SK-N-SH (cell line): ENCODE measurements at regions not wholly inside any gene's neighbourhood (a gene's known extent, or its start where the extent isn't known, plus 50 kb on each side); places are given as distances from the start of the nearest gene placed in this dataset.

Experiments
- CTCF ChIA-PET: fragments of 300-600, 350-600 bp; formaldehyde crosslinking; extraction: SDS; loops from one replicate; lab custom pipeline; 2021; lab: Yijun Ruan, JAX
- POLR2A ChIA-PET: fragments of 350-600 bp; sonication (Branson Sonifier 250); formaldehyde crosslinking; extraction: SDS; loops from one replicate; lab custom pipeline; 2020; ENCODE audit warnings: antibody characterized with exemption, inconsistent platforms; lab: Yijun Ruan, JAX
- DNase-seq: peaks from one replicate; pipeline ENCODE4 v3.0.0; 2012
- H2AFZ ChIP-seq: fragments of 200-600 bp; sonication (generic); 2 replicates; pipeline ENCODE4 v1.8.1; 2016; ENCODE audit warnings: antibody characterized with exemption, mild to moderate bottlenecking, low read depth
- H3F3A ChIP-seq: fragments of 200-600 bp; sonication (generic); replicated peaks from 2 replicates; pipeline ENCODE3; 2016; ENCODE audit warnings: antibody characterized with exemption, mild to moderate bottlenecking; ENCODE audit not compliant: insufficient read depth
- H3K27ac ChIP-seq, 2 experiments: fragments of 200-500 bp in 1 of 2; fragments of 200-600 bp in 1 of 2; sonication (Bioruptor generic) in 1 of 2; sonication (generic), shearing (Covaris generic) in 1 of 2; 2 replicates each; pipeline versions ENCODE4 v1.5.1 to v1.6.1; 2014 to 2016; ENCODE audit warnings: low read depth in 2 of 2, inconsistent platforms in 1 of 2, low read length in 1 of 2, mild to moderate bottlenecking in 1 of 2, mixed read lengths in 1 of 2
- H3K27me3 ChIP-seq: fragments of 200-600 bp; sonication (generic), shearing (Covaris generic); 2 replicates; pipeline ENCODE4 v1.6.1; 2016; ENCODE audit warnings: mixed run types; ENCODE audit not compliant: insufficient read depth
- H3K36me3 ChIP-seq, 2 experiments: fragments of 200-500 bp in 1 of 2; fragments of 200-600 bp in 1 of 2; sonication (Bioruptor generic) in 1 of 2; sonication (generic) in 1 of 2; replicated peaks in 1 of 2; 2 replicates each; pipeline versions ENCODE3 to v1.5.1; 2014 to 2016; ENCODE audit warnings: low read length in 1 of 2, mild to moderate bottlenecking in 1 of 2; ENCODE audit not compliant: insufficient read depth in 2 of 2, control insufficient read depth in 1 of 2
- H3K4me1 ChIP-seq, 2 experiments: fragments of 200-500 bp in 1 of 2; fragments of 200-600 bp in 1 of 2; sonication (Bioruptor generic) in 1 of 2; sonication (generic), shearing (Covaris generic) in 1 of 2; 2 replicates each; pipeline versions ENCODE4 v1.5.1 to v1.6.1; 2014 to 2016; ENCODE audit warnings: low read depth in 1 of 2, low read length in 1 of 2, mixed run types in 1 of 2; ENCODE audit not compliant: insufficient read depth in 2 of 2, control insufficient read depth in 1 of 2
- H3K4me2 ChIP-seq: fragments of 200-600 bp; sonication (generic), shearing (Covaris generic); 2 replicates; pipeline ENCODE4 v1.6.1; 2017; ENCODE audit warnings: mixed run types
- H3K4me3 ChIP-seq, 2 experiments: fragments of 200-500 bp in 1 of 2; fragments of 200-600 bp in 1 of 2; sonication (Bioruptor generic) in 1 of 2; sonication (generic), shearing (Covaris generic) in 1 of 2; 2 replicates each; pipeline versions ENCODE4 v1.5.1 to v1.8.1; 2014 to 2016; ENCODE audit warnings: low read depth in 2 of 2, inconsistent platforms in 1 of 2, low read length in 1 of 2, mild to moderate bottlenecking in 1 of 2, mixed read lengths in 1 of 2, moderate library complexity in 1 of 2
- H3K79me2 ChIP-seq: fragments of 200-600 bp; sonication (generic); 2 replicates; pipeline ENCODE4 v1.8.1; 2017; ENCODE audit warnings: mild to moderate bottlenecking; ENCODE audit not compliant: insufficient read depth
- H3K9ac ChIP-seq: fragments of 200-600 bp; sonication (generic); 2 replicates; pipeline ENCODE4 v1.6.1; 2017; ENCODE audit warnings: mixed run types
- H3K9me2 ChIP-seq: fragments of 200-600 bp; sonication (generic); 2 replicates; pipeline ENCODE4 v1.6.1; 2017; ENCODE audit warnings: mixed run types
- H3K9me3 ChIP-seq: fragments of 200-600 bp; sonication (generic); 2 replicates; pipeline ENCODE4 v1.6.1; 2017; ENCODE audit warnings: mixed run types, mild to moderate bottlenecking, moderate library complexity
- H4K20me1 ChIP-seq: fragments of 200-600 bp; sonication (generic); 2 replicates; pipeline ENCODE4 v1.6.1; 2017; ENCODE audit warnings: mild to moderate bottlenecking, mixed run types; ENCODE audit not compliant: insufficient read depth
- ELF1 ChIP-seq: IDR thresholded peaks from 2 replicates; pipeline ENCODE4 v1.4.0; 2012
- EP300 ChIP-seq, 2 experiments: IDR thresholded peaks; 2 replicates each; pipeline versions ENCODE4 v1.4.0 to v1.6.1; 2012; ENCODE audit warnings: borderline replicate concordance in 1 of 2, low read depth in 1 of 2, low read length in 1 of 2
- FOXJ3 ChIP-seq: sonication (generic); formaldehyde crosslinking; IDR thresholded peaks from 2 replicates; pipeline ENCODE4 v1.5.1; 2020; ENCODE audit warnings: mild to moderate bottlenecking, missing genetic modification reagents
- FOXM1 ChIP-seq: IDR thresholded peaks from 2 replicates; pipeline ENCODE4 v1.4.0; 2012; ENCODE audit warnings: low read depth, mild to moderate bottlenecking
- GATA2 ChIP-seq: sonication (generic); formaldehyde crosslinking; IDR thresholded peaks from 2 replicates; pipeline ENCODE4 v1.5.0; 2020; ENCODE audit warnings: mild to moderate bottlenecking, missing genetic modification reagents
- IRF3 ChIP-seq: fragments of 150-350 bp; IDR thresholded peaks from 2 replicates; pipeline ENCODE4 v1.6.1; 2016; ENCODE audit warnings: mild to moderate bottlenecking, low read depth, low read length
- JUND ChIP-seq: IDR thresholded peaks from 2 replicates; pipeline ENCODE4 v1.4.0; 2012
- MEF2A ChIP-seq: IDR thresholded peaks from 2 replicates; pipeline ENCODE4 v1.4.0; 2012; ENCODE audit warnings: low read depth, borderline replicate concordance
- POLR2AphosphoS5 ChIP-seq: IDR thresholded peaks from 2 replicates; pipeline ENCODE4 v1.6.1; 2012; ENCODE audit warnings: low read depth, low read length
- RCOR1 ChIP-seq: fragments of 150-350 bp; IDR thresholded peaks from 2 replicates; pipeline ENCODE4 v1.6.1; 2017; ENCODE audit warnings: antibody characterized with exemption, low read length
- RFX5 ChIP-seq: IDR thresholded peaks from 2 replicates; pipeline ENCODE4 v1.6.1; 2012; ENCODE audit warnings: mild to moderate bottlenecking, improper control_type of control experiment, low read length
- RXRA ChIP-seq: IDR thresholded peaks from 2 replicates; pipeline ENCODE4 v1.4.0; 2012; ENCODE audit warnings: low read depth, mild to moderate bottlenecking, borderline replicate concordance
- SIN3A ChIP-seq: IDR thresholded peaks from 2 replicates; pipeline ENCODE4 v1.6.1; 2012; ENCODE audit warnings: low read depth, mild to moderate bottlenecking, low read length, moderate library complexity, borderline replicate concordance
- TAF1 ChIP-seq: IDR thresholded peaks from 2 replicates; pipeline ENCODE4 v1.6.1; 2012; ENCODE audit warnings: low read depth, mild to moderate bottlenecking, low read length, moderate library complexity, borderline replicate concordance
- TEAD4 ChIP-seq: IDR thresholded peaks from 2 replicates; pipeline ENCODE4 v1.4.0; 2012; ENCODE audit warnings: mild to moderate bottlenecking, borderline replicate concordance; ENCODE audit not compliant: insufficient read depth
- USF1 ChIP-seq: IDR thresholded peaks from 2 replicates; pipeline ENCODE4 v1.4.0; 2012; ENCODE audit warnings: low read depth, borderline replicate concordance
- YY1 ChIP-seq: IDR thresholded peaks from 2 replicates; pipeline ENCODE4 v1.4.0; 2012; ENCODE audit warnings: low read depth, mild to moderate bottlenecking
- ZBTB33 ChIP-seq: IDR thresholded peaks from 2 replicates; pipeline ENCODE4 v1.4.0; 2012; ENCODE audit warnings: low read depth, borderline replicate concordance
- WGBS: methylation state at CpG from one replicate; pipeline ENCODE4 v1.1.6; 2017; ENCODE audit warnings: low lambda C conversion rate; 5-methylcytosine and 5-hydroxymethylcytosine counted together
- TF ChIP-seq, protein P1 (sequence below): IDR thresholded peaks from 2 replicates; pipeline ENCODE4; 2012

- peaks cover 37% of the 10 kb centered on the region for H3F3A ChIP-seq
- WGBS = 95% methylated on average over 4 of the region's 4 CpGs
- no peak overlapping the region for H3K4me2 ChIP-seq
- H3K9ac ChIP-seq = no peak overlapping the region
- H3K4me1 ChIP-seq = peaks cover 4 to 22% of the 10 kb centered on the region in 2 experiments; a peak in 2 of 4 replicates
- no peaks in the 10 kb centered on the region for H4K20me1 ChIP-seq
- no peak overlapping the region for H3K4me3 ChIP-seq
- no peak overlapping the region for H2AFZ ChIP-seq
- CTCF ChIA-PET = interaction anchor here (0.7 to 1.1 kb wide), 2 partner anchors 9 to 28 kb away, joined by 3 read pairs; no protein-coding TSS in a partner anchor
- no peak overlapping the region for H3K27ac ChIP-seq
- no peaks in the 10 kb centered on the region for H3K9me2 ChIP-seq
- DNase-seq = no peak
- no peaks in the 10 kb centered on the region for H3K9me3 ChIP-seq
- H3K27me3 ChIP-seq = no peaks in the 10 kb centered on the region
- TF ChIP-seq SIN3A (no peak), USF1 (no peak), JUND (no peak), TEAD4 (no peak), IRF3 (no peak), FOXJ3 (no peak), RXRA (no peak)
- TF ChIP-seq, all 33 proteins: peak for 0
- H3K79me2 ChIP-seq = no peaks in the 10 kb centered on the region
- POLR2A ChIA-PET = interaction anchor here (0.7 kb wide), 2 partner anchors 29 to 57 kb away, joined by 3 read pairs; no protein-coding TSS in a partner anchor
- no peaks in the 10 kb centered on the region for H3K36me3 ChIP-seq
Observed at GRCh38 chr1:58845942-58846341, 62.1 kb upstream of the JUN start.

GRCh38 chr1:58848818-58849411 is 65.1 kb upstream of the JUN start:
- no peaks in the 10 kb centered on the region for H3K27me3 ChIP-seq
- H3F3A ChIP-seq = peaks cover 45% of the 10 kb centered on the region
- H3K36me3 ChIP-seq = no peaks in the 10 kb centered on the region
- H3K4me2 ChIP-seq = peak overlapping the region; percentile 72
- peaks cover 4 to 25% of the 10 kb centered on the region in 2 experiments; a peak in 2 of 4 replicates for H3K4me1 ChIP-seq
- ChIA-PET CTCF (interaction anchor here (1.1 to 1.6 kb wide), 3 partner anchors 8 to 10 kb away, joined by 3 to 6 read pairs (median 4); no protein-coding TSS in a partner anchor), POLR2A (no interaction called here)
- H3K9me2 ChIP-seq = no peaks in the 10 kb centered on the region
- H3K79me2 ChIP-seq = no peaks in the 10 kb centered on the region
- H4K20me1 ChIP-seq = no peaks in the 10 kb centered on the region
- peak overlapping the region; percentile 70 for H3K9ac ChIP-seq
- peak overlapping the region; percentile 18 to 19; a peak in 2 of 4 replicates for H3K4me3 ChIP-seq
- H3K27ac ChIP-seq = peak overlapping the region; percentile 72 to 97; a peak in 3 of 4 replicates
- DNase-seq = peak; percentile 23
- H2AFZ ChIP-seq = no peak overlapping the region
- WGBS = 2% methylated on average over 7 of the region's 9 CpGs
- H3K9me3 ChIP-seq = no peaks in the 10 kb centered on the region
- TF ChIP-seq GATA2 (CRISPR knock-in tag) (no peak), RCOR1 (no peak), ELF1 (peak; percentile 79; the same call in 1 of the 2 replicates), MEF2A (peak; percentile 61; the same call in 1 of the 2 replicates), TAF1 (no peak; the same call in 1 of the 2 replicates), RFX5 (no peak), USF1 (peak; percentile 50; the same call in 1 of the 2 replicates), POLR2AphosphoS5 (peak; percentile 61), EP300 (IDR thresholded peaks at IDR 0.05; ENCODE audit: borderline replicate concordance in 1 of 2, low read depth in 1 of 2, low read length in 1 of 2) (peak; percentile 37 to 99), TEAD4 (peak; percentile 95), YY1 (0 out of 2 replicates have a peak, but pooled peaks have one; percentile 53), FOXM1 (peak; percentile 95), ZBTB33 (peak; percentile 73), IRF3 (no peak)
- TF ChIP-seq, protein P1, sequence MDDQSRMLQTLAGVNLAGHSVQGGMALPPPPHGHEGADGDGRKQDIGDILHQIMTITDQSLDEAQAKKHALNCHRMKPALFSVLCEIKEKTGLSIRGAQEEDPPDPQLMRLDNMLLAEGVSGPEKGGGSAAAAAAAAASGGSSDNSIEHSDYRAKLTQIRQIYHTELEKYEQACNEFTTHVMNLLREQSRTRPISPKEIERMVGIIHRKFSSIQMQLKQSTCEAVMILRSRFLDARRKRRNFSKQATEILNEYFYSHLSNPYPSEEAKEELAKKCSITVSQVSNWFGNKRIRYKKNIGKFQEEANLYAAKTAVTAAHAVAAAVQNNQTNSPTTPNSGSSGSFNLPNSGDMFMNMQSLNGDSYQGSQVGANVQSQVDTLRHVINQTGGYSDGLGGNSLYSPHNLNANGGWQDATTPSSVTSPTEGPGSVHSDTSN = peak; percentile 92
